Neural cell (in vitro differentiated cells): ENCODE measurements at regions not wholly inside any gene's neighbourhood (a gene's known extent, or its start where the extent isn't known, plus 50 kb on each side); places are given as distances from the start of the nearest gene placed in this dataset.

Experiments used
- CTCF ChIP-seq: fragments of 450-650 bp; IDR thresholded peaks from 2 replicates; pipeline ENCODE4 v1.5.1; 2014; ENCODE audit warnings: antibody characterized with exemption, mild to moderate bottlenecking, moderate library complexity; ENCODE audit not compliant: poor library complexity, severe bottlenecking
- EP300 ChIP-seq: fragments of 450-650 bp; conservative IDR thresholded peaks from 2 replicates; pipeline ENCODE4 v1.6.1; 2014; ENCODE audit warnings: antibody characterized with exemption, mild to moderate bottlenecking, moderate library complexity; ENCODE audit not compliant: poor library complexity, severe bottlenecking
- EZH2 ChIP-seq: fragments of 200-600, 300-800 bp; shearing (Covaris generic), sonication (generic); IDR thresholded peaks from 2 replicates; pipeline ENCODE4 v1.6.1; 2014; ENCODE audit warnings: antibody characterized with exemption, low read length, borderline replicate concordance, mild to moderate bottlenecking; ENCODE audit not compliant: insufficient read depth, poor library complexity, severe bottlenecking
- MXI1 ChIP-seq: fragments of 450-650 bp; conservative IDR thresholded peaks from 2 replicates; pipeline ENCODE4 v1.6.1; 2014; ENCODE audit warnings: antibody characterized with exemption, mild to moderate bottlenecking; ENCODE audit not compliant: poor library complexity, severe bottlenecking
- POLR2AphosphoS5 ChIP-seq: IDR thresholded peaks from 2 replicates; pipeline ENCODE4 v1.6.1; 2012
- RAD21 ChIP-seq: fragments of 450-650 bp; conservative IDR thresholded peaks from 2 replicates; pipeline ENCODE4 v1.6.1; 2014; ENCODE audit warnings: antibody characterized with exemption, mild to moderate bottlenecking, moderate library complexity
- REST ChIP-seq: IDR thresholded peaks from 2 replicates; pipeline ENCODE4 v1.6.1; 2012; ENCODE audit warnings: borderline replicate concordance
- TAF1 ChIP-seq: IDR thresholded peaks from 2 replicates; pipeline ENCODE4 v1.6.1; 2012; ENCODE audit warnings: low read depth

GRCh38 chr20:48300529-48300928, 515.2 kb upstream of the SULF2 start:
- TF ChIP-seq EZH2 (no peak), MXI1 (no peak), CTCF (no peak), TAF1 (no peak), RAD21 (no peak), POLR2AphosphoS5 (no peak), EP300 (no peak), REST (no peak)
